OCI-LY3 (cell line): ENCODE measurements at regions not wholly inside any gene's neighbourhood (a gene's known extent, or its start where the extent isn't known, plus 50 kb on each side); places are given as distances from the start of the nearest gene placed in this dataset.

Source experiments
- EZH2phosphoT487 ChIP-seq: fragments of 200-600 bp; shearing (Covaris generic); IDR thresholded peaks from 2 replicates; pipeline ENCODE4 v1.6.1; 2018; ENCODE audit warnings: antibody characterized with exemption, mixed run types, low read depth
- TF ChIP-seq, protein P1 (sequence below): fragments of 200-600, 300-600 bp; sonication (generic); IDR thresholded peaks from 2 replicates; pipeline ENCODE4 v1.5.1; 2014; ENCODE audit warnings: antibody characterized with exemption, low read length, low read depth

DNA sequence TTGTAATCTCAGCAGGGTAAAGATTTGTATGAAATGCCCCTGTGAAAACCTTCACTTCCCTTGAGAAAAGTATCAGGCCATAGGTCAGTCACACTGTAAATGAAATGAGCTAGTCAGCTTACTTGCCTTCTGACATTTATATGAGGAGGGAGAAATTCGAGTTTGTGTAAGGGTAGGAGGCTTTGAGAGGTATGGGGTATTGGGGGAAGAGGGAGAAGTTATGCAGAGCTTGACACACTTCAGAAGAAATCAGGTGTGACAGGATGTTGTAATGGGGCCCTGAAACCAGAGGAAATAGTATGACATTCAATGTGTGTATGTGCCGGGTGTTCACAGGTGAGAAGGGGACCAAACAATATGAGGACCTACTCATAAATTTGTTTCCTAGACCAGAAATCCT lies 64.2 kb upstream of the CCN6 start:
- TF ChIP-seq, protein P1, sequence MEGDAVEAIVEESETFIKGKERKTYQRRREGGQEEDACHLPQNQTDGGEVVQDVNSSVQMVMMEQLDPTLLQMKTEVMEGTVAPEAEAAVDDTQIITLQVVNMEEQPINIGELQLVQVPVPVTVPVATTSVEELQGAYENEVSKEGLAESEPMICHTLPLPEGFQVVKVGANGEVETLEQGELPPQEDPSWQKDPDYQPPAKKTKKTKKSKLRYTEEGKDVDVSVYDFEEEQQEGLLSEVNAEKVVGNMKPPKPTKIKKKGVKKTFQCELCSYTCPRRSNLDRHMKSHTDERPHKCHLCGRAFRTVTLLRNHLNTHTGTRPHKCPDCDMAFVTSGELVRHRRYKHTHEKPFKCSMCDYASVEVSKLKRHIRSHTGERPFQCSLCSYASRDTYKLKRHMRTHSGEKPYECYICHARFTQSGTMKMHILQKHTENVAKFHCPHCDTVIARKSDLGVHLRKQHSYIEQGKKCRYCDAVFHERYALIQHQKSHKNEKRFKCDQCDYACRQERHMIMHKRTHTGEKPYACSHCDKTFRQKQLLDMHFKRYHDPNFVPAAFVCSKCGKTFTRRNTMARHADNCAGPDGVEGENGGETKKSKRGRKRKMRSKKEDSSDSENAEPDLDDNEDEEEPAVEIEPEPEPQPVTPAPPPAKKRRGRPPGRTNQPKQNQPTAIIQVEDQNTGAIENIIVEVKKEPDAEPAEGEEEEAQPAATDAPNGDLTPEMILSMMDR: no peak
- no peak for TF ChIP-seq EZH2phosphoT487
